ENCODE measurements at regions not wholly inside any gene's neighbourhood (a gene's known extent, or its start where the extent isn't known, plus 50 kb on each side); places are given as distances from the start of the nearest gene placed in this dataset.
"Not testable (repeated sequence)": the region's sequence is repeated elsewhere in the genome, so short reads cannot be mapped to it uniquely, and the experiment has no call there.

DNA sequence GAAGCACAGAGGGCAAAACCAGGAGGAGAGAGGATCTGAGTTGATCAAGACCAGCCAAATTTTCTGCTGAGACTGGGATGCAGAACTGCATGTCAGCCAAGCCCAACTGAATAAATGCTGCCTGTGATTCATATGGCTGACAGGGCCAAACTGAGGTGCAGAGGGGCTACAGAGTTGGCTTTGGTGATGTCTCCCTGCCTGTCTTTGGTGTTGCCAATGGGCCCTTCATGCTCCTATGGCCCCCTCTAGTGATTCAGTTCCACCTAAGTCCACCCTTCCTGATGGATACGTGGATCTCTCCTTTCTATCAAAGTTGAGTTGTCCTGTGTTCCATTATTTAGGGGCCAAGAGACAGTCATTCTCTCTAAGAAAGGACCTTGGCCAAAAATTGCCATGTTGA lies 163.6 kb upstream of the TLE4 start:
- H3K27ac ChIP-seq, result no peak overlapping the region
- no peaks in the 10 kb centered on the region for H3K36me3 ChIP-seq
- H3K9me3 ChIP-seq (replicated peaks), result no peaks in the 10 kb centered on the region
- peak in 1 of 2 experiments; percentile 20 for DNase-seq
- no peaks in the 10 kb centered on the region for H3K27me3 ChIP-seq
- no peak overlapping the region for H3K4me3 ChIP-seq
- no peaks in the 10 kb centered on the region for H3K4me1 ChIP-seq

DNA sequence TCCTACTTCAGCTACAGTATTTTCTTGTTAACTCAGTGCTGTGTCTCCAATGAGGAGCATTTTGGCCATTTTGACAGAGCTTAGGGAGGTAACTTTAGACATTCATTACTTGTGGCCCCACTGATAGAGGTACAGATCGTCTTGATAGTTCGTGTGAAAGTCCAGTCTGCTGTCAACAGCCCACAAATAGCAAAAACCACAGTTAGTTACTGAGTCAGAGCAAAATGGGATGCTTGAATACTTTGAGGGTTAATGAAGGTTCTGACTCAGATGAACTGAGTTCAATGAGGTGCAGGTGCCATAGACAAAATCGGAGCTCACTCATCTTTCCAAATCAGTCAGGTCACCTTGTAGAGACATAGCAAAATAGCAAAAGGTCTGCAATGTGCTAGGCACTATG lies 163.1 kb upstream of the TLE4 start:
- Histone ChIP-seq H3K4me3 (no peak overlapping the region), H3K9me3 (replicated peaks) (no peaks in the 10 kb centered on the region), H3K4me1 (no peaks in the 10 kb centered on the region), H3K27ac (no peak overlapping the region), H3K27me3 (no peaks in the 10 kb centered on the region), H3K36me3 (no peaks in the 10 kb centered on the region)
- no peak for DNase-seq

DNA sequence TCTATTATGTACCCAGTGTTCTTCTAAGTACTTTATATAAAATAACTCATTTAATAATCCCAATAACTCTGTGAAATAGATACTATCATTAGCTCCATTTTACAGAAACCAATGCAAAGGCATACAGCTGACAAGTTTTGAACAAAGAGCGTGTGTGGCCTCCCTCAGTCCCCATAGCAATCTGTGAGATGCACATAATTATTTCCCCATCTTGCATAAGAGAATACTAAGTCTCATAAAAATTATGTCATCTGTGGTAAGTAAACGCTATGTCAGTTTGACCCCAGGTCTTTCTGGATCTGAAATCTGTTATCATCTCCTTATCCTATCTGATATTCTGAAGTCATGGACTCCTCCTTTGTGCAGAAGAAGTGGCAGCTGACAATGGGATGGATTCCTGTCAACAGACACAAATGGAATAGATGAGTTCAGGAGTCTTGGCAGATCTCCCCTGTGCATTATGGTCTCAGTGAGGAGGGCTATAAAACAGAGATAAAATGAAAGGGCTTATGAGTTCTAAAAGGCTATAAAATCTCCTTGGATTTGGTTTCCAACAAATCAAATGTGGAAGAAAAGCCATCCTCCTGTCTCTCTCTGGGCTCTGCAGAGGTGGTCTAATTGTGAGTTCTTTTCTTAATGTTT lies 162.5 kb upstream of the TLE4 start:
- Histone ChIP-seq H3K9me3 (replicated peaks) (no peaks in the 10 kb centered on the region), H3K27me3 (no peaks in the 10 kb centered on the region), H3K4me3 (no peak overlapping the region), H3K27ac (no peak overlapping the region), H3K36me3 (no peaks in the 10 kb centered on the region), H3K4me1 (no peaks in the 10 kb centered on the region)
- DNase-seq, result no peak

DNA sequence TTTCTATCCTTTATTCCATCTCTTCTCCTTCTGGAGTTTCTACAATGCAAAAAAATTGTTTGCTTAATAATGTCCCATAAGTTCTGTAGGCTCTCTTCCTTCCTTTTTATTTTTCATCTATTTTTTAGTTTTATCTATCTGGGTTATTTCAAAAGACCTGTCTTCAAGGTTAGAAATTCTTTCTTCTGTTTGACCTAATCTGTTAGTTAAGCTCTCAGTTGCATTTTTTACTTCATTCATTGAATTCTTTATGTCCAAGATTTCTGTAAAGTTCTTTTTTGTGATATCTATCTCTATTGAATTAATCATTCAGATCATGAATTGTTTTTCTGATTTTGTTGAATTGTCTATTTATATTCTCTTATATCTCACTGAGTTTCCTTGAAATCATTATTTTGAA lies 145.9 kb upstream of the TLE4 start:
- Histone ChIP-seq H3K4me1 (no peaks in the 10 kb centered on the region), H3K27ac (no peak overlapping the region), H3K4me3 (no peak overlapping the region), H3K27me3 (no peaks in the 10 kb centered on the region), H3K9me3 (replicated peaks) (peaks cover 7% of the 10 kb centered on the region; the same call in 1 of the 2 replicates), H3K36me3 (no peaks in the 10 kb centered on the region)
- DNase-seq, result no peak

DNA sequence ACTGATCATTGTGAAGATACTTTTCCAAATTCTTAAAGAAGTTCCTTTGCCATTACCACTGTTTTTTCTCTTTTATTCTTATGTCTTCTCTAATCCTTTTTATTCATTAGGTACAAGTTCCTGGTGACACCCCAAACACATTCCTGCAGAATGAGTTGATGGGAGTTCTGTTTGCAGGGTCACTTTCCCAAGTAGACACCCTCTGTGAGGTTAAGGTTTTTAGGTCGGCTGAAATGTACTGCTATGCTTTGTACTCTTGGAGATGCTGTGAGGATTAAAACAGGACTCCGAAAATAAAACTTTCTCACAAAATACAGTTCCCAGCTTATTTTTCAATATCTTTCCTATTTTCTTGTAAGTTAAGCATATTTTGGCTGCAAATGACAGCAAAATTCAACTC lies 143.3 kb upstream of the TLE4 start:
- H3K27ac ChIP-seq, result no peak overlapping the region

DNA sequence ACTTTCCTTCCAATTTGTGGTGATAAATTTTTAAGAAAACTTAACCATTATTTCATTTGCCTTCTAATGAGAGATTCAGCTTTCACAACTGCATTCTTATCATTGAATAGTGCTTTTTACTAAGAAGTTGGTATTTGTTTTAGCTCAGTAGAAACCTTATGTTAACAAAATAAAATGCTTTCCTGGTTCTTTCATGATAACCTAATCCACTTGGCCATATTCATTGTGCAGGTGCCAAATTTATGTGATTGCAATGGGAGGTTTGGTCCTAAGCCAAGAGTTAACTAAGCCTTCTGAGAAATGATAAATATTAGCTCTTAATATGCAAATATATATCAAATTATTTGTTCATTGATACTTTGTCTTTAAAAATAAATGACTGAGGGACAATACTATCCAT lies 141.1 kb upstream of the TLE4 start:
- Histone ChIP-seq H3K4me1 (no peaks in the 10 kb centered on the region), H3K27ac (no peak overlapping the region), H3K4me3 (no peak overlapping the region), H3K9me3 (replicated peaks) (0 out of 2 replicates have a peak, but pooled peaks cover 4% of the 10 kb centered on the region), H3K36me3 (no peaks in the 10 kb centered on the region), H3K27me3 (no peaks in the 10 kb centered on the region)
- DNase-seq, result no peak

More for the DNA sequence above, 143.3 kb upstream of the TLE4 start:
- H3K4me3 ChIP-seq, result no peak overlapping the region
- H3K27me3 ChIP-seq, result no peaks in the 10 kb centered on the region
- H3K4me1 ChIP-seq, result no peaks in the 10 kb centered on the region
- H3K9me3 ChIP-seq (replicated peaks), result peaks cover 4% of the 10 kb centered on the region; the same call in 1 of the 2 replicates
- DNase-seq, result no peak
- no peaks in the 10 kb centered on the region for H3K36me3 ChIP-seq

DNA sequence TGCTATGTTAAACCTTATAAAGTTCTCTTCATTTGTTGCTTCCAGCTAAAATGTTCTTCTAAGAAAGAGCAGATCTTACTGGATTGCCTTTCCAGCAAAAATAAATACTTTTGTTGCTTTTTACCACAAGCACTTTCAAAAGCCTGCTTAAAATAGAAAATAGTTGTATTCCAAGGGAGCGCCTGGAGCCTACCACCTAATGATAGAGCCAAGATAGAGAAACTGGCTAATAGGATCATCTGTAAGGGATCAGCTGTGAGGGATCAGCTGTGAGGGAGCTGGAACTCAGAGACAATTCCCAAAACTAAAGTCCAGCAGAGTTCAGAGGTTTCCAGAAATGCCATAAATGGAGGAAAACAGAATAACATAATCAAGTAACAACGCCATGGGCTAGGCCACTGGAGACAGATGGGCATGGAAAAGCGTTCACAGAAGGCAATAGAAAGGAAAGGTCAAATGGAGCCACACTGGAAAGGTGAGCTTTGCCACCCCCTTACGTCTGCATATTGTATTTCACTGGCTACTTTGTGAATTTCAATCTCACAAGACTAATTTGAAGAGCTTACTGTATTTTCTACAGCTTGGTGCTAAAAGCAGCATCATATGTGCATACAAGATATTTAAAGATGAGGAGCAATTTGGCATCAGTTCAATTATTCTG lies 140.6 kb upstream of the TLE4 start:
- Histone ChIP-seq H3K4me3 (no peak overlapping the region), H3K9me3 (replicated peaks) (0 out of 2 replicates have a peak, but pooled peaks cover 3% of the 10 kb centered on the region), H3K27me3 (no peaks in the 10 kb centered on the region)

DNA sequence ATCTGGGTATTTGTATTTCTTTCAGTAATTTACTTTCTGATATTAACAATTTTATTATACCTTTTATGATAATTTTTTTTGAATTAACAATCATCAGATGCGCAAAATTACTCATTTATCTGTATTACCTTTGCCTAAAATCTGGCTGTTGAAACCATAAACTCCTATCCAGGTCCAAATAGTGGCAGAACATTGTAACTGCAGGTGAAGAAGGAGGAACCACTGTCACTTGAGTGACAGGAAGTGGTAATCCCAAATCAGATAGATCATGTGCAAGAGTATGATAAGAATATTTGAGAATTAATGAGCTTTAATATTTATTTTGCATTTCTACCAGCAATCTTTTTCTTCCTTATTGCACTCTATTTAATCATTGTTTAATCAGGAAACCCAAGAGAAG lies 139.3 kb upstream of the TLE4 start:
- Histone ChIP-seq H3K9me3 (replicated peaks) (no peaks in the 10 kb centered on the region), H3K4me1 (no peaks in the 10 kb centered on the region), H3K27ac (no peak overlapping the region), H3K4me3 (no peak overlapping the region), H3K36me3 (no peaks in the 10 kb centered on the region), H3K27me3 (no peaks in the 10 kb centered on the region)
- DNase-seq, result no peak

More for the DNA sequence above, 140.6 kb upstream of the TLE4 start:
- no peak for DNase-seq
- H3K27ac ChIP-seq, result no peak overlapping the region
- H3K36me3 ChIP-seq, result no peaks in the 10 kb centered on the region
- H3K4me1 ChIP-seq, result no peaks in the 10 kb centered on the region

DNA sequence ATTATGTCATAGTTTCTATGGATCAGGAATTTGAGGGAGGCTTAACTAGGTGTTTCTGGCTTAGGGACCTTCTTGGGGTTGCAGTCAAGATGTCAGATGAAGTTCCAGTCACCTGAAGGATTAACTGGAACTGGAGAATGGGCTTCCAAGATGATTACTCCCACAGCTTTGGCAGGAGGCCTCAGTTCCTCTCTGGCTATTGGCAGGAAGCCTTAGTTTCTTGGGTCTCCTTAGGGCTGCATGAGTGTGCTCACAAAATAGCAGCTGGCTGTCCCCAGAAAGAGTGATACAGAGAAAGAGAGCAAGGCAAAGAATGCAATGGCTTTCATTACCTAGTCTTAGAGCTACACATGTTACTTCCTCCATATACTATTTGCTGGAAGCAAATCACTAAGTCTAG lies 138.1 kb upstream of the TLE4 start:
- Histone ChIP-seq H3K9me3 (replicated peaks) (no peaks in the 10 kb centered on the region), H3K4me3 (no peak overlapping the region), H3K4me1 (no peaks in the 10 kb centered on the region), H3K27ac (no peak overlapping the region), H3K36me3 (no peaks in the 10 kb centered on the region), H3K27me3 (no peaks in the 10 kb centered on the region)
- DNase-seq, result no peak

DNA sequence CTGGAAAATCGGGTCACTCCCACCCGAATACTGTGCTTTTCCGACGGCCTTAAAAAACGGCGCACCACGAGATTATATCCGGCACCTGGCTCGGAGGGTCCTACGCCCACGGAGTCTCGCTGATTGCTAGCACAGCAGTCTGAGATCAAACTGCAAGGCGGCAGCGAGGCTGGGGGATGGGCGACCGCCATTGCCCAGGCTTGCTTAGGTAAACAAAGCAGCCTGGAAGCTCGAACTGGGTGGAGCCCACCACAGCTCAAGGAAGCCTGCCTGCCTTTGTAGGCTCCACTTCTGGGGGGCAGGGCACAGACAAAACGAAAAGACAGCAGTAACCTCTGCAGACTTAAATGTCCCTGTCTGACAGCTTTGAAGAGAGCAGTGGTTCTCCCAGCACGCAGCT lies 132.5 kb upstream of the TLE4 start:
- H3K36me3 ChIP-seq; H3K9me3 ChIP-seq (replicated peaks); H3K4me1 ChIP-seq; H3K4me3 ChIP-seq; H3K27ac ChIP-seq; H3K27me3 ChIP-seq; DNase-seq: not testable (repeated sequence)

DNA sequence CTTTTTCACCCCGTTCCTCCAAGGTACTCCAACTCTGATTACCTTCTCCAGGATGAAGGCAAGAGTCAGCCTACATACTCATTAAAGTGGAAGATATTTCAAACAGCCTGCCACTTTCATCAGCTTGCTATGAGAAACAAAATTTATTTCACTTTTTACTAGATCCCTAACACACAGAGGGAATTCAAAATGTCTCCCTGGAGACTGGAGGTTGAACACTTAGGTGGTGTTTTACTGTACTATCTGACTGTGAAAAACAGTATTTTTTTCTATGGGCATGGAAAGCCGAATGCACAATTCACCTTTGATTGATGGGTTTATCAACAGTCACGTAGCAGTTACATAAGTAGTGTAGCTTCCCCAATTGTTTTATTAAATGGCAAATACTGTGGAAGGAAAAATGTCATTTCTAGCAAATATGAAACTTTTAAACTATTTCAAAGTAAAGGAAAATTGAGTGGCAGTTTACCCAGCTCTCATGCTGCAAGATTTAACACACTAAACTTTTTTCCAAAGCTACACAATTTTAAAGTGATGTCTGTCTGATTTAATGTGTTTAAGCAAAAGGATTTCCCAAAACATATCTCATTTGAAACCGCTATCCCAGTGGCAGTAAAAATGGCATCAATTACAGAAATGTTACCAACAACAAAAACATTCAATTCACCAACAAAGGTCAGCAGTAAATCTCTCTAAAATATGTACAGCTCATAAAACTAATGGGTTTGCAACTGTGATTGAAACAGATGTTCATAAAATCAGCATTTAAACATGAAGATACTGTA lies 125.0 kb upstream of the TLE4 start:
- no peak overlapping the region for H3K4me3 ChIP-seq
- H3K9me3 ChIP-seq (replicated peaks), result no peaks in the 10 kb centered on the region
- H3K36me3 ChIP-seq, result no peaks in the 10 kb centered on the region
- no peak overlapping the region; the same call in 1 of the 2 replicates for H3K27ac ChIP-seq
- H3K27me3 ChIP-seq, result no peaks in the 10 kb centered on the region
- peaks cover 21% of the 10 kb centered on the region for H3K4me1 ChIP-seq
- DNase-seq, result no peak

DNA sequence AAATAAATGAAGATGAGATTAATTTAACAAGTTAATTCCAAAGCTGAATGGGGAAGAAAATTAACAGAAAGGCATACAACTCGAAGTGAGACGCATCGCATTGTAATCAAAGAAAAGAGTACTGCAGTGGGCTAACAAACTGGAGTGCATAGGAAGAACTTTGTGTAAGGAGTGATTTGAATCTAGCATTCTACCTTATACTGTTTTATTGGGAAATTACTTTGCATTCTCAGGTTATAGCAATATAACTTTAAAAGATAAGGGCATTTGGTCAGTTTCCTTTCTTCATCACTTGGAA lies 124.5 kb upstream of the TLE4 start:
- H3K27ac ChIP-seq, result peak overlapping the region; percentile 68
- H3K4me1 ChIP-seq, result peaks cover 21% of the 10 kb centered on the region
- no peaks in the 10 kb centered on the region for H3K9me3 ChIP-seq (replicated peaks)
- H3K36me3 ChIP-seq, result no peaks in the 10 kb centered on the region
- H3K27me3 ChIP-seq, result no peaks in the 10 kb centered on the region
- H3K4me3 ChIP-seq, result no peak overlapping the region
- DNase-seq, result peak in 1 of 2 experiments; percentile 33

DNA sequence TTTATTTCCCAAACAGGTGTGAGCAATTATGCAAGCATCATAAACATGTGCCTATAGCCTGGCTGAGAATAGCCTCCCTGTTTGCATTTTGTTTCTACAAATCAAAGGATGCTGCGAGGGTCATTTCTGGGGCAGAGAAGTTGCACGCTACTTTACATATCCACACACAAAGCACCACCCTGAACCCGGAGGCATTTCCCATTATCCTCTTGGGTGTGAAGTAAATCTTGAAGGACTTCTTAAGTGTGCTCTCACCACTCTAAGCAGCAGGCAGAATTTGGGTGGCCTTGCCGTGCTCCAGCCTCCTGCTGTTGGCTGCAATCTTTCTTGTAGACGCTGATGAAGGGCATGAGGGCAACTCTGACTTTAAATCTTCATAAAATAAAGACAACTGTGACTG lies 124.0 kb upstream of the TLE4 start:
- Histone ChIP-seq H3K36me3 (no peaks in the 10 kb centered on the region), H3K9me3 (replicated peaks) (no peaks in the 10 kb centered on the region), H3K27me3 (no peaks in the 10 kb centered on the region), H3K4me1 (peaks cover 21% of the 10 kb centered on the region), H3K4me3 (peak overlapping the region; percentile 2), H3K27ac (peak overlapping the region; percentile 68)
- DNase-seq, result peak; percentile 81 to 92

DNA sequence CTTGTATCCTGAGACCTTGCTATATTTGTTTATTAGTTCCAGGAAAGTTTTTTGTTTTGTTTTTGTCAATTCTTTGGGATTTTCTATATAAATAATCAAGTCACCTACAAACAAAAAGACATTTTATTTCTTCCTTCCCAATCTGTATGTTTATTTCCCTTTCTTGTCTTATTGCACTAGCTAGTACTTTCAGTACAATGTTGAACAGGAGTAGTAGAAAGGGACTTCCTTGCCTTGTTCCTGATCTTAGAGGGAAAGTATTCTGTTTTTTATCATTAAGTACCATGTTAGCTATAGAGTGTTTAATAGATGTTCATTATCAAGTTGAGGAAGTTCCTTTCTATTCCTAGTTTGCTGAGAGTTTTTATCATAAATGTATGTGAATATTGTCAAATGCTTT lies 119.5 kb upstream of the TLE4 start:
- no peak overlapping the region for H3K27ac ChIP-seq
- peaks cover 16% of the 10 kb centered on the region for H3K4me1 ChIP-seq
- H3K9me3 ChIP-seq (replicated peaks), result no peaks in the 10 kb centered on the region
- no peaks in the 10 kb centered on the region for H3K36me3 ChIP-seq
- no peak for DNase-seq
- no peak overlapping the region for H3K4me3 ChIP-seq
- H3K27me3 ChIP-seq, result no peaks in the 10 kb centered on the region

DNA sequence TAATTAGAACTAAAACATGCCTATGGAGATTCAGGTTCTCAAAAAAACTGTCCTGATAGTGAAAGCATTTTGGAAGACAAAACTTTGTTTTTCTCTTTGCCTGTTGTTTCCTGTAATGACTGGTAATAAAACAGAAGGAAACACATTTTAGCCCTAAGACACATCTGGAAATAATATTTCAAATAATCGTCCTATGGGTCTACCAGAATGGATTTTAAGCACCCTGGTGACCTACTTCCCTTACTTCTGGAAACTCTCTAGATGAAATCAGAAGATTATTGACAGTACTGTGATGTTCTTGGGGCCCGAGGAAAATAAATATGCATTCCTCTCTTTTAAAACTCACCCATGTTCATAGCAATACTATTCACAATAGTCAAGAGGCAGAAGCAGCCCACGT lies 110.1 kb upstream of the TLE4 start:
- Histone ChIP-seq H3K4me3 (no peak overlapping the region), H3K27ac (peak overlapping the region; percentile 1; the same call in 1 of the 2 replicates), H3K36me3 (no peaks in the 10 kb centered on the region), H3K27me3 (no peaks in the 10 kb centered on the region), H3K4me1 (peaks cover 3% of the 10 kb centered on the region; the same call in 1 of the 2 replicates), H3K9me3 (replicated peaks) (no peaks in the 10 kb centered on the region)
- DNase-seq, result no peak
